ENCODE measurements at regions not wholly inside any gene's neighbourhood (a gene's known extent, or its start where the extent isn't known, plus 50 kb on each side); places are given as distances from the start of the nearest gene placed in this dataset.
A peak's percentile ranks its signal among the peaks of the same experiment; 100 is the strongest.

DNA sequence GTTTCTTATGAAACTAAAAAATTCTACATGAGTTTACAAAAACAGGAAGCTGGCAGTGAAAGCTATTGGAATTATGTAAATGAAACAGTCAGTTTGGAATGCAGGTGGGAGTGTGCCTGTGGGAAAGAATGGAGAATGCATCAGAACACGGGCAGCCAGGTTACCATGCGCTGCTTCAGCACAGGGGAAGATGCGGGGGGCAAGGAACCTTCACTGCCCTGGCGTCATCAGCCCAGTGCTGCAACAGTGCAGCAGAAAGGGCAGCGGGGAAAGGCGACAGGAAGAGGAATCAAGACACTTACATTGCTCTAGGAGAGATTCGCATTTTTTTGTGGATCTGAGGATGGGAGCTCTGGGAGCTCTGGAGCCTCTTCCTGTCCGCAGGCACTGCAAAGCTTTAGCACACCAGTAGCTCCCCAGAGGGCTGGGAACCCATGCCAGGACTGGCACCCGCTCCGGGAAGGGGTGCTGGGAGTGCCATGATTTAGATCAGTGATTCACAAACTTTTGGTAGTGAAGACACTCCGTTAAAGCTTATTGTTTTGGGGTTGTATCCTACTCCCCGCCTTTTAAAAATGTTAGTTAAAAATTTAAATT is 64.1 kb upstream of the WDR26 start:
- TF ChIP-seq, protein P1, sequence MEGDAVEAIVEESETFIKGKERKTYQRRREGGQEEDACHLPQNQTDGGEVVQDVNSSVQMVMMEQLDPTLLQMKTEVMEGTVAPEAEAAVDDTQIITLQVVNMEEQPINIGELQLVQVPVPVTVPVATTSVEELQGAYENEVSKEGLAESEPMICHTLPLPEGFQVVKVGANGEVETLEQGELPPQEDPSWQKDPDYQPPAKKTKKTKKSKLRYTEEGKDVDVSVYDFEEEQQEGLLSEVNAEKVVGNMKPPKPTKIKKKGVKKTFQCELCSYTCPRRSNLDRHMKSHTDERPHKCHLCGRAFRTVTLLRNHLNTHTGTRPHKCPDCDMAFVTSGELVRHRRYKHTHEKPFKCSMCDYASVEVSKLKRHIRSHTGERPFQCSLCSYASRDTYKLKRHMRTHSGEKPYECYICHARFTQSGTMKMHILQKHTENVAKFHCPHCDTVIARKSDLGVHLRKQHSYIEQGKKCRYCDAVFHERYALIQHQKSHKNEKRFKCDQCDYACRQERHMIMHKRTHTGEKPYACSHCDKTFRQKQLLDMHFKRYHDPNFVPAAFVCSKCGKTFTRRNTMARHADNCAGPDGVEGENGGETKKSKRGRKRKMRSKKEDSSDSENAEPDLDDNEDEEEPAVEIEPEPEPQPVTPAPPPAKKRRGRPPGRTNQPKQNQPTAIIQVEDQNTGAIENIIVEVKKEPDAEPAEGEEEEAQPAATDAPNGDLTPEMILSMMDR (IDR thresholded peaks at IDR 0.05), result no peak
- TF ChIP-seq POLR2A (IDR thresholded peaks at IDR 0.05) (no peak), EP300 (IDR thresholded peaks at IDR 0.05; ENCODE audit: low read depth) (no peak), POLR2AphosphoS5 (IDR thresholded peaks at IDR 0.05) (no peak)
- Histone ChIP-seq H3K4me1 (peaks cover 30 to 46% (median 34%) of the 10 kb centered on the region in 4 donors), H3K27me3 (no peaks in the 10 kb centered on the region), H3K36me3 (no peaks in the 10 kb centered on the region), H3K4me3 (no peak overlapping the region), H3K27ac (peak overlapping the region; percentile 40 to 76 (median 66)), H3K9me3 (no peaks in the 10 kb centered on the region)
- no peak for DNase-seq
- 68 to 69% methylated on average over 3 to 12 of the region's 12 CpGs for WGBS, 2 donors (ENCODE audit: low coverage in 1 of 2)
- in situ Hi-C loops (cut with MboI; ENCODE audit: low pct_ligation_motif_present in 1 of 4, low pct_unique_long_range_greater_than_20kb in 1 of 4, low sequenced_read_pairs in 3 of 4), result no loop called here
- intact Hi-C loops (cut with DNase I; ENCODE audit: low total_unique reads), result no loop called here

DNA sequence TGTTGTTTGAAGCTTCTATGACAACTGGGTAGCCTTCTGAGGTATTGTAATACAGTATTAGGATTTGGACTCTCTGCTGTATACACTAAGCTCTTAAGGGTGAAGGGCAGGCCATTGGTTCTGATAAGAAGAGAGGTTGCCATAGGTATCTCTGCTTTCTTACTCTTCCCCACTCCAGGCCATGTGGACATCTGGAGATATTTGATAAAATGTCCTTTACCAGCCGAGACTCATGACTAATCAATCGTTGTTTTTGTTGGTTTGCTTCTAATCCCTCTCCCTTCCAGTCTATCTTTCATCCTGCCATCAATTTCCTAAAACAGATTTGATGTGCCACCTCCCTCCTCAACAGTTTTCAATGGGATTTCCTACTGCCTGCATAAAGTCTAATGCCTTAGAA is 64.6 kb upstream of the WDR26 start:
- in situ Hi-C loops (cut with MboI; ENCODE audit: low pct_ligation_motif_present in 1 of 4, low pct_unique_long_range_greater_than_20kb in 1 of 4, low sequenced_read_pairs in 3 of 4) (no loop called here), intact Hi-C loops (cut with DNase I; ENCODE audit: low total_unique reads) (no loop called here)
- H3K27me3 ChIP-seq, result no peaks in the 10 kb centered on the region
- H3K36me3 ChIP-seq, result no peaks in the 10 kb centered on the region
- 52 to 73% methylated on average over 2 of the region's 2 CpGs for WGBS, 2 donors (ENCODE audit: low coverage in 1 of 2)
- TF ChIP-seq EP300 (IDR thresholded peaks at IDR 0.05; ENCODE audit: low read depth) (no peak), POLR2A (IDR thresholded peaks at IDR 0.05) (no peak), POLR2AphosphoS5 (IDR thresholded peaks at IDR 0.05) (no peak)
- TF ChIP-seq, protein P1 (IDR thresholded peaks at IDR 0.05), result no peak
- peaks cover 35 to 50% (median 39%) of the 10 kb centered on the region in 4 donors for H3K4me1 ChIP-seq
- H3K27ac ChIP-seq, result peak overlapping the region in 2 of 4 donors; percentile 68 to 76
- no peaks in the 10 kb centered on the region for H3K9me3 ChIP-seq
- no peak overlapping the region for H3K4me3 ChIP-seq
- DNase-seq, result no peak

DNA sequence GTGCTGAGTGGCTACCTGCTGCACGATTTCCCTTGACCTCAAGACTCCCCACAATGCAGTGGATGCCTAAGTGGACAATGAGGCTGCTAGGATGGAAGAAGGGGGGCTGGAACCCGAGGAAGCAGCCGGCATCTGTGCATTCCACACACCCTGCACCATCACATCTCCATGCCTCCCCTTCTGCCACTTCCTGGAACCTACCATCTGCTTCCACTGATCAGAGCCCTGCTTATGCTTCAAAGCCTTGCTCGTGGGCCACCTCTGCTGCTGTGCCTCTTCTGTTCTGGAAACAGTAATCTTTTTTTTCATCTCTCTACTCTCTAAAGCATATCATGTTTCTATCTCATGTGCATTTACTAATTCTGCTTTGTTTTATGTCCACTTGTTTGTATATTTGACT is 66.2 kb upstream of the WDR26 start:
- no peaks in the 10 kb centered on the region for H3K27me3 ChIP-seq
- in situ Hi-C loops (cut with MboI; ENCODE audit: low pct_ligation_motif_present in 1 of 4, low pct_unique_long_range_greater_than_20kb in 1 of 4, low sequenced_read_pairs in 3 of 4) (no loop called here), intact Hi-C loops (cut with DNase I; ENCODE audit: low total_unique reads) (no loop called here)
- DNase-seq, result no peak
- peaks cover 40 to 64% (median 51%) of the 10 kb centered on the region in 4 donors for H3K4me1 ChIP-seq
- no peak overlapping the region for H3K27ac ChIP-seq
- H3K36me3 ChIP-seq, result no peaks in the 10 kb centered on the region
- TF ChIP-seq POLR2AphosphoS5 (IDR thresholded peaks at IDR 0.05) (no peak), POLR2A (IDR thresholded peaks at IDR 0.05) (no peak), EP300 (IDR thresholded peaks at IDR 0.05; ENCODE audit: low read depth) (no peak)
- TF ChIP-seq, protein P1 (IDR thresholded peaks at IDR 0.05), result no peak
- H3K9me3 ChIP-seq, result no peaks in the 10 kb centered on the region
- WGBS, 2 donors (ENCODE audit: low coverage in 1 of 2), result 40 to 75% methylated on average over 1 to 4 of the region's 4 CpGs
- no peak overlapping the region for H3K4me3 ChIP-seq

DNA sequence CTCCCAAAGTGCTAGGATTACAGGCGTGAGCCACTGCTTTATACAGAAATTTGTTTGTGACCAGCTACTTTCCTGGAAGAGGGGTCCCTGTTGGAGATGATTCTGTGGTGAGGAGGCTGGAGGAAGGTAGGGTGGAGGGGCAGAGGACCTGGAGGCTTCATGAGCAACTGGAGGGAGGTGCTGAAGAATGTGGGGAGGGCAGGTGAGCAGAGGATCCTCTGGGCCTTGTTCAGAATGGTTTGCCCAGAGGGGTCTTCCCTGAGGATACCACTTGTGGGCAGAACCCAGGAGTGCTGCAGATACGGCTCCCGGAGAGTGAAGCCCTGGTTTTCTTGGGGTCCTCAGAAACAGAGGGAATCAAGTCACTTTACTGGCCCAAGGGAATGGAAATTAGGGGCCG is 67.2 kb upstream of the WDR26 start:
- no peaks in the 10 kb centered on the region for H3K27me3 ChIP-seq
- H3K36me3 ChIP-seq, result no peaks in the 10 kb centered on the region
- no peak for TF ChIP-seq POLR2A (IDR thresholded peaks at IDR 0.05)
- TF ChIP-seq, protein P1 (IDR thresholded peaks at IDR 0.05), result no peak
- no peak for TF ChIP-seq EP300 (IDR thresholded peaks at IDR 0.05; ENCODE audit: low read depth)
- H3K27ac ChIP-seq, result peak overlapping the region; percentile 90 to 94 (median 92)
- intact Hi-C loops (cut with DNase I; ENCODE audit: low total_unique reads), result no loop called here
- in situ Hi-C loops (cut with MboI; ENCODE audit: low pct_ligation_motif_present in 1 of 4, low pct_unique_long_range_greater_than_20kb in 1 of 4, low sequenced_read_pairs in 3 of 4), result no loop called here
- WGBS, 2 donors (ENCODE audit: low coverage in 1 of 2), result 92% methylated on average over 1 to 4 of the region's 4 CpGs
- no peak overlapping the region for H3K4me3 ChIP-seq
- H3K9me3 ChIP-seq, result no peaks in the 10 kb centered on the region
- peaks cover 40 to 74% (median 59%) of the 10 kb centered on the region in 4 donors for H3K4me1 ChIP-seq
- DNase-seq, result no peak

Measured in transverse colon (tissue), 4 donors.